H9 (cell line): ENCODE measurements at regions not wholly inside any gene's neighbourhood (a gene's known extent, or its start where the extent isn't known, plus 50 kb on each side); places are given as distances from the start of the nearest gene placed in this dataset.

Experiments
- DNase-seq: peaks from one replicate; pipeline ENCODE4 v3.0.0-alpha.2; 2017
- H2AFZ ChIP-seq: one replicate; pipeline ENCODE4 v1.6.1; 2013; ENCODE audit warnings: mild to moderate bottlenecking, low read length, control low read depth, moderate library complexity
- H2AK5ac ChIP-seq: 2 replicates; pipeline ENCODE4 v1.6.1; 2013; ENCODE audit warnings: low read length, control low read depth, mixed read lengths; ENCODE audit not compliant: insufficient read length
- H2BK120ac ChIP-seq: one replicate; pipeline ENCODE4 v1.6.1; 2013; ENCODE audit warnings: low read depth, mild to moderate bottlenecking, low read length, control low read depth, inconsistent platforms; ENCODE audit not compliant: poor library complexity, severe bottlenecking
- H2BK12ac ChIP-seq: 2 replicates; pipeline ENCODE4 v1.6.1; 2013; ENCODE audit warnings: low read length, control low read depth, mixed read lengths, low read depth; ENCODE audit not compliant: insufficient read length
- H2BK15ac ChIP-seq: 2 replicates; pipeline ENCODE4 v1.6.1; 2013; ENCODE audit warnings: low read depth, low read length, control low read depth
- H2BK20ac ChIP-seq: one replicate; pipeline ENCODE4 v1.6.1; 2013; ENCODE audit warnings: low read depth, mild to moderate bottlenecking, low read length, control low read depth, inconsistent platforms; ENCODE audit not compliant: poor library complexity, severe bottlenecking
- H2BK5ac ChIP-seq: 2 replicates; pipeline ENCODE4 v1.6.1; 2013; ENCODE audit warnings: low read length, control low read depth, mixed read lengths; ENCODE audit not compliant: insufficient read length
- H3K14ac ChIP-seq: 2 replicates; pipeline ENCODE4 v1.6.1; 2013; ENCODE audit warnings: low read length, control low read depth; ENCODE audit not compliant: insufficient read depth
- H3K18ac ChIP-seq: 2 replicates; pipeline ENCODE4 v1.6.1; 2013; ENCODE audit warnings: low read depth, mild to moderate bottlenecking, mixed read lengths, low read length, control low read depth; ENCODE audit not compliant: insufficient read length
- H3K23ac ChIP-seq: 2 replicates; pipeline ENCODE4 v1.6.1; 2013; ENCODE audit warnings: low read length, control low read depth, mixed read lengths, low read depth; ENCODE audit not compliant: insufficient read length
- H3K23me2 ChIP-seq: 2 replicates; pipeline ENCODE4 v1.6.1; 2013; ENCODE audit warnings: low read depth, mild to moderate bottlenecking, mixed read lengths, low read length, control low read depth; ENCODE audit not compliant: insufficient read length, poor library complexity, severe bottlenecking
- H3K27ac ChIP-seq: 2 replicates; pipeline ENCODE4 v1.5.1; 2013; ENCODE audit warnings: low read length, control low read depth, mixed read lengths, low read depth; ENCODE audit not compliant: insufficient read length
- H3K27me3 ChIP-seq: 2 replicates; pipeline ENCODE4 v1.6.1; 2013; ENCODE audit warnings: low read length, control low read depth, inconsistent platforms; ENCODE audit not compliant: insufficient read depth
- H3K4ac ChIP-seq: 2 replicates; pipeline ENCODE4 v1.6.1; 2013; ENCODE audit warnings: low read depth, mild to moderate bottlenecking, control low read depth, inconsistent platforms, low read length, moderate library complexity
- H3K4me1 ChIP-seq: 2 replicates; pipeline ENCODE4 v1.6.1; 2013; ENCODE audit warnings: low read length, control low read depth, inconsistent platforms; ENCODE audit not compliant: insufficient read depth
- H3K4me2 ChIP-seq: 2 replicates; pipeline ENCODE4 v1.6.1; 2013; ENCODE audit warnings: low read length, control low read depth, mixed read lengths; ENCODE audit not compliant: insufficient read length, insufficient read depth
- H3K56ac ChIP-seq: 2 replicates; pipeline ENCODE4 v1.6.1; 2013; ENCODE audit warnings: low read depth, mild to moderate bottlenecking, mixed read lengths, low read length, control low read depth; ENCODE audit not compliant: insufficient read length
- H3K79me1 ChIP-seq: 2 replicates; pipeline ENCODE4 v1.6.1; 2013; ENCODE audit warnings: low read depth, mild to moderate bottlenecking, moderate library complexity, low read length, control low read depth, inconsistent platforms; ENCODE audit not compliant: insufficient read depth, poor library complexity, severe bottlenecking
- H3K79me2 ChIP-seq: 2 replicates; pipeline ENCODE4 v1.6.1; 2013; ENCODE audit warnings: low read length, control low read depth, inconsistent platforms; ENCODE audit not compliant: insufficient read depth
- H3K9ac ChIP-seq: 2 replicates; pipeline ENCODE4 v1.6.1; 2013; ENCODE audit warnings: low read length, control low read depth, mixed read lengths; ENCODE audit not compliant: insufficient read length; ENCODE audit errors: extremely low read depth
- H3K9me3 ChIP-seq: one replicate; pipeline ENCODE4 v1.6.1; 2013; ENCODE audit warnings: low read depth, low read length, inconsistent platforms; ENCODE audit not compliant: control insufficient read depth
- H3T11ph ChIP-seq: one replicate; pipeline ENCODE4 v1.6.1; 2013; ENCODE audit warnings: mild to moderate bottlenecking, low read length, control low read depth, inconsistent platforms
- H4K20me1 ChIP-seq: one replicate; pipeline ENCODE4 v1.6.1; 2013; ENCODE audit not compliant: control insufficient read depth, insufficient read length, insufficient read depth
- H4K5ac ChIP-seq: 2 replicates; pipeline ENCODE4 v1.6.1; 2013; ENCODE audit warnings: low read depth, mild to moderate bottlenecking, mixed read lengths, low read length, control low read depth; ENCODE audit not compliant: insufficient read length
- H4K8ac ChIP-seq: replicated peaks from 2 replicates; pipeline ENCODE4 v1.6.1; 2013; ENCODE audit warnings: low read length, control low read depth, mixed read lengths, low read depth; ENCODE audit not compliant: insufficient read length
- H4K91ac ChIP-seq: 2 replicates; pipeline ENCODE4 v1.6.1; 2013; ENCODE audit warnings: low read depth, mild to moderate bottlenecking, moderate library complexity, mixed read lengths, low read length, control low read depth; ENCODE audit not compliant: insufficient read length
- H3K27ac Mint-ChIP-seq, 3 experiments: 2 replicates in 2 of 3; 3 replicates in 1 of 3; pipeline ENCODE4 v1.8.0; 2020 to 2021; ENCODE audit warnings: mixed read lengths in 3 of 3, mild to moderate bottlenecking in 1 of 3, moderate library complexity in 1 of 3
- H3K27me3 Mint-ChIP-seq: 2 replicates; pipeline ENCODE4 v1.8.0; 2021; ENCODE audit warnings: low read depth, mild to moderate bottlenecking, moderate library complexity, mixed read lengths
- H3K36me3 Mint-ChIP-seq, 3 experiments: 2 replicates in 2 of 3; 3 replicates in 1 of 3; pipeline ENCODE4 v1.8.0; 2020 to 2021; ENCODE audit warnings: low read depth in 3 of 3, mixed read lengths in 3 of 3; ENCODE audit not compliant: insufficient read depth in 1 of 3
- H3K4me1 Mint-ChIP-seq, 2 experiments: 2 replicates each; pipeline ENCODE4 v1.8.0; 2020; ENCODE audit warnings: mixed read lengths in 2 of 2
- H3K4me3 Mint-ChIP-seq, 2 experiments: 2 replicates in 1 of 2; 3 replicates in 1 of 2; pipeline ENCODE4 v1.8.0; 2020 to 2021; ENCODE audit warnings: mild to moderate bottlenecking in 2 of 2, mixed read lengths in 2 of 2, moderate library complexity in 1 of 2
- H3K9me3 Mint-ChIP-seq, 2 experiments: 2 replicates in 1 of 2; 3 replicates in 1 of 2; pipeline ENCODE4 v1.8.0; 2020; ENCODE audit warnings: mild to moderate bottlenecking in 2 of 2, mixed read lengths in 2 of 2, moderate library complexity in 1 of 2
- CTCF ChIP-seq: fragments of 200-600 bp; sonication (generic); conservative IDR thresholded peaks from 3 replicates; pipeline ENCODE4 v1.8.0; 2021; ENCODE audit warnings: antibody characterized with exemption, mild to moderate bottlenecking
- WGBS: extraction: QIAGEN DNeasy Blood & Tissue Kit; methylation state at CpG from one replicate; pipeline ENCODE4 v1.1.7; 2013; ENCODE audit warnings: missing lambda C conversion rate, low lambda C conversion rate, mixed read lengths; ENCODE audit not compliant: insufficient read length; ENCODE audit errors: extremely low coverage; 5-methylcytosine and 5-hydroxymethylcytosine counted together

GRCh38 chr9:103444176-103444575, 449.0 kb downstream of the CYLC2 start:
- H3K56ac ChIP-seq, result no peak overlapping the region
- H3T11ph ChIP-seq, result no peak overlapping the region
- Mint-ChIP-seq H3K27ac (no peak overlapping the region), H3K4me1 (no peaks in the 10 kb centered on the region), H3K36me3 (peaks cover 0 to 4% (median 0%) of the 10 kb centered on the region in 3 experiments; a peak in 3 of 7 replicates), H3K27me3 (peaks cover 2% of the 10 kb centered on the region; the same call in 1 of the 2 replicates), H3K4me3 (no peak overlapping the region), H3K9me3 (peaks cover 5% of the 10 kb centered on the region in 2 experiments; a peak in 4 of 5 replicates)
- H2AK5ac ChIP-seq, result no peak overlapping the region
- H3K79me2 ChIP-seq, result no peaks in the 10 kb centered on the region
- no peak for TF ChIP-seq CTCF
- no peak overlapping the region for H4K91ac ChIP-seq
- H4K8ac ChIP-seq, result no peak overlapping the region
- H2AFZ ChIP-seq, result no peak overlapping the region
- H3K23ac ChIP-seq, result no peak overlapping the region
- no peak overlapping the region for H3K14ac ChIP-seq
- no peaks in the 10 kb centered on the region for H3K23me2 ChIP-seq
- H3K27me3 ChIP-seq, result no peaks in the 10 kb centered on the region
- no peak overlapping the region for H4K5ac ChIP-seq
- H2BK120ac ChIP-seq, result no peak overlapping the region
- H3K4me1 ChIP-seq, result no peaks in the 10 kb centered on the region
- no peak overlapping the region for H2BK20ac ChIP-seq
- H2BK5ac ChIP-seq, result no peak overlapping the region
- DNase-seq, result no peak
- H3K9ac ChIP-seq, result no peak overlapping the region
- no peaks in the 10 kb centered on the region for H3K9me3 ChIP-seq
- no peak overlapping the region for H3K4me2 ChIP-seq
- no CpG with 5 or more reads among the region's 2 CpGs for WGBS
- H3K27ac ChIP-seq, result no peak overlapping the region
- no peak overlapping the region for H3K4ac ChIP-seq
- H3K18ac ChIP-seq, result no peak overlapping the region
- no peaks in the 10 kb centered on the region for H3K79me1 ChIP-seq
- no peak overlapping the region for H2BK12ac ChIP-seq
- H2BK15ac ChIP-seq, result no peak overlapping the region
- H4K20me1 ChIP-seq, result no peaks in the 10 kb centered on the region
